ENCODE measurements at regions not wholly inside any gene's neighbourhood (a gene's known extent, or its start where the extent isn't known, plus 50 kb on each side); places are given as distances from the start of the nearest gene placed in this dataset.

DNA sequence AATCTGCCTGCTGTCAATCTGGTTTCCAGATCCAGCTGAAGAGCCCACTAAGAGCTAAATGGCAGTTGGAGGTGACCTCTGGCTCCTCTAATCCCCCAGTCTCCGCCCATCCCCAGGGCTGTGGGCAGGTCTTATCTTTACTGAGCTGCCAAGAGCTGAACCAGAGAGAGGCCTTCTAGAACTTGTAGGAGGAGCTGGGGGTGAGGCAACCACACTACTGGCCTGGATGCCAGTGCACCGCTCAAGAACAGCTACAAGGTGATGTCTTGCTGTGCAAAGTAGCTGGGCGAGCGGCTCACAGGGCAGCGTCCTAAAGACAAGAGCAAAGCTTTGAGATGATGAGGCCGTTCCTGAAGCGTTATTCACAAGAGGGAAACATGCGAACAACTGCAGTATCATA is 374.6 kb downstream of the CTTN start:
- Histone ChIP-seq H3K4me1 (ENCODE audit: insufficient read depth, low read length) (peaks cover 20% of the 10 kb centered on the region), H3K27ac (ENCODE audit: extremely low read length, insufficient read depth, low read length) (no peak overlapping the region), H3K27me3 (ENCODE audit: control insufficient read depth in 1 of 2, insufficient read depth in 2 of 2, low read length in 2 of 2) (no peaks in the 10 kb centered on the region), H3K36me3 (replicated peaks in 1 of 2; ENCODE audit: control insufficient read depth in 1 of 2, insufficient read depth in 2 of 2, low read length in 2 of 2) (peaks cover 9 to 27% of the 10 kb centered on the region in 2 experiments; a peak in 4 of 5 replicates), H3K9me3 (ENCODE audit: low read length) (no peaks in the 10 kb centered on the region), H2AFZ (ENCODE audit: low read length) (no peak overlapping the region), H3K4me3 (replicated peaks in 1 of 3; ENCODE audit: insufficient read depth in 1 of 3, low read depth in 2 of 3, low read length in 3 of 3) (no peak overlapping the region), H4K20me1 (ENCODE audit: insufficient read depth, low read length) (peaks cover 13% of the 10 kb centered on the region; the same call in 1 of the 2 replicates), H3K9ac (ENCODE audit: insufficient read depth, low read depth, low read length) (no peak overlapping the region), H3K79me2 (ENCODE audit: insufficient read depth, low read length) (no peaks in the 10 kb centered on the region), H3K4me2 (ENCODE audit: low read depth, low read length) (no peak overlapping the region)
- POLR2A ChIA-PET = no interaction called here
- TF ChIP-seq RBM39 (IDR thresholded peaks at IDR 0.05; ENCODE audit: low read depth, low read length, poor library complexity, severe bottlenecking) = no peak
- TF ChIP-seq, protein P1, sequence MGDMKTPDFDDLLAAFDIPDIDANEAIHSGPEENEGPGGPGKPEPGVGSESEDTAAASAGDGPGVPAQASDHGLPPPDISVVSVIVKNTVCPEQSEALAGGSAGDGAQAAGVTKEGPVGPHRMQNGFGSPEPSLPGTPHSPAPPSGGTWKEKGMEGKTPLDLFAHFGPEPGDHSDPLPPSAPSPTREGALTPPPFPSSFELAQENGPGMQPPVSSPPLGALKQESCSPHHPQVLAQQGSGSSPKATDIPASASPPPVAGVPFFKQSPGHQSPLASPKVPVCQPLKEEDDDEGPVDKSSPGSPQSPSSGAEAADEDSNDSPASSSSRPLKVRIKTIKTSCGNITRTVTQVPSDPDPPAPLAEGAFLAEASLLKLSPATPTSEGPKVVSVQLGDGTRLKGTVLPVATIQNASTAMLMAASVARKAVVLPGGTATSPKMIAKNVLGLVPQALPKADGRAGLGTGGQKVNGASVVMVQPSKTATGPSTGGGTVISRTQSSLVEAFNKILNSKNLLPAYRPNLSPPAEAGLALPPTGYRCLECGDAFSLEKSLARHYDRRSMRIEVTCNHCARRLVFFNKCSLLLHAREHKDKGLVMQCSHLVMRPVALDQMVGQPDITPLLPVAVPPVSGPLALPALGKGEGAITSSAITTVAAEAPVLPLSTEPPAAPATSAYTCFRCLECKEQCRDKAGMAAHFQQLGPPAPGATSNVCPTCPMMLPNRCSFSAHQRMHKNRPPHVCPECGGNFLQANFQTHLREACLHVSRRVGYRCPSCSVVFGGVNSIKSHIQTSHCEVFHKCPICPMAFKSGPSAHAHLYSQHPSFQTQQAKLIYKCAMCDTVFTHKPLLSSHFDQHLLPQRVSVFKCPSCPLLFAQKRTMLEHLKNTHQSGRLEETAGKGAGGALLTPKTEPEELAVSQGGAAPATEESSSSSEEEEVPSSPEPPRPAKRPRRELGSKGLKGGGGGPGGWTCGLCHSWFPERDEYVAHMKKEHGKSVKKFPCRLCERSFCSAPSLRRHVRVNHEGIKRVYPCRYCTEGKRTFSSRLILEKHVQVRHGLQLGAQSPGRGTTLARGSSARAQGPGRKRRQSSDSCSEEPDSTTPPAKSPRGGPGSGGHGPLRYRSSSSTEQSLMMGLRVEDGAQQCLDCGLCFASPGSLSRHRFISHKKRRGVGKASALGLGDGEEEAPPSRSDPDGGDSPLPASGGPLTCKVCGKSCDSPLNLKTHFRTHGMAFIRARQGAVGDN (CRISPR knock-in tag; IDR thresholded peaks at IDR 0.05) = 0 out of 2 replicates have a peak, but pooled peaks have one; percentile 19
- no peak for TF ChIP-seq DMAP1 (CRISPR knock-in tag; IDR thresholded peaks at IDR 0.05)
- no peak for TF ChIP-seq KLF11 (CRISPR knock-in tag; IDR thresholded peaks at IDR 0.05)
- TF ChIP-seq ZNF747 (CRISPR knock-in tag; IDR thresholded peaks at IDR 0.05; ENCODE audit: borderline replicate concordance) = no peak
- peak; percentile 27; the same call in 1 of the 2 replicates for TF ChIP-seq PITX1 (CRISPR knock-in tag; IDR thresholded peaks at IDR 0.05)
- TF ChIP-seq, protein P2, sequence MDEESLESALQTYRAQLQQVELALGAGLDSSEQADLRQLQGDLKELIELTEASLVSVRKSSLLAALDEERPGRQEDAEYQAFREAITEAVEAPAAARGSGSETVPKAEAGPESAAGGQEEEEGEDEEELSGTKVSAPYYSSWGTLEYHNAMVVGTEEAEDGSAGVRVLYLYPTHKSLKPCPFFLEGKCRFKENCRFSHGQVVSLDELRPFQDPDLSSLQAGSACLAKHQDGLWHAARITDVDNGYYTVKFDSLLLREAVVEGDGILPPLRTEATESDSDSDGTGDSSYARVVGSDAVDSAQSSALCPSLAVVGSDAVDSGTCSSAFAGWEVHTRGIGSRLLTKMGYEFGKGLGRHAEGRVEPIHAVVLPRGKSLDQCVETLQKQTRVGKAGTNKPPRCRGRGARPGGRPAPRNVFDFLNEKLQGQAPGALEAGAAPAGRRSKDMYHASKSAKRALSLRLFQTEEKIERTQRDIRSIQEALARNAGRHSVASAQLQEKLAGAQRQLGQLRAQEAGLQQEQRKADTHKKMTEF (CRISPR knock-in tag; IDR thresholded peaks at IDR 0.05) = no peak
- TF ChIP-seq, protein P3, sequence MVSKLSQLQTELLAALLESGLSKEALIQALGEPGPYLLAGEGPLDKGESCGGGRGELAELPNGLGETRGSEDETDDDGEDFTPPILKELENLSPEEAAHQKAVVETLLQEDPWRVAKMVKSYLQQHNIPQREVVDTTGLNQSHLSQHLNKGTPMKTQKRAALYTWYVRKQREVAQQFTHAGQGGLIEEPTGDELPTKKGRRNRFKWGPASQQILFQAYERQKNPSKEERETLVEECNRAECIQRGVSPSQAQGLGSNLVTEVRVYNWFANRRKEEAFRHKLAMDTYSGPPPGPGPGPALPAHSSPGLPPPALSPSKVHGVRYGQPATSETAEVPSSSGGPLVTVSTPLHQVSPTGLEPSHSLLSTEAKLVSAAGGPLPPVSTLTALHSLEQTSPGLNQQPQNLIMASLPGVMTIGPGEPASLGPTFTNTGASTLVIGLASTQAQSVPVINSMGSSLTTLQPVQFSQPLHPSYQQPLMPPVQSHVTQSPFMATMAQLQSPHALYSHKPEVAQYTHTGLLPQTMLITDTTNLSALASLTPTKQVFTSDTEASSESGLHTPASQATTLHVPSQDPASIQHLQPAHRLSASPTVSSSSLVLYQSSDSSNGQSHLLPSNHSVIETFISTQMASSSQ (IDR thresholded peaks at IDR 0.05; ENCODE audit: low read depth) = no peak
- TF ChIP-seq, protein P3 (CRISPR knock-in tag; IDR thresholded peaks at IDR 0.05; ENCODE audit: borderline replicate concordance) = no peak
- CTCF ChIA-PET (ENCODE audit: low intra/inter-chr PET ratio, low total read pairs) = no interaction called here
- 93% methylated on average over 8 of the region's 8 CpGs for WGBS (ENCODE audit: low lambda C conversion rate)
- DNase-seq (ENCODE audit: low spot score) = peak; percentile 28
- in situ Hi-C loops (cut with HindIII; ENCODE audit: extremely low pct_ligation_motif_present, low pct_unique_long_range_greater_than_20kb) (no loop called here), intact Hi-C loops (cut with micrococcal nuclease; ENCODE audit: unreplicated experiment) (no loop called here)
- no peak for FAIRE-seq
- ATAC-seq = peak; percentile 63
- BruUV-seq (replicated peaks) = no TSS peak
